ENCODE measurements at regions not wholly inside any gene's neighbourhood (a gene's known extent, or its start where the extent isn't known, plus 50 kb on each side); places are given as distances from the start of the nearest gene placed in this dataset.

DNA sequence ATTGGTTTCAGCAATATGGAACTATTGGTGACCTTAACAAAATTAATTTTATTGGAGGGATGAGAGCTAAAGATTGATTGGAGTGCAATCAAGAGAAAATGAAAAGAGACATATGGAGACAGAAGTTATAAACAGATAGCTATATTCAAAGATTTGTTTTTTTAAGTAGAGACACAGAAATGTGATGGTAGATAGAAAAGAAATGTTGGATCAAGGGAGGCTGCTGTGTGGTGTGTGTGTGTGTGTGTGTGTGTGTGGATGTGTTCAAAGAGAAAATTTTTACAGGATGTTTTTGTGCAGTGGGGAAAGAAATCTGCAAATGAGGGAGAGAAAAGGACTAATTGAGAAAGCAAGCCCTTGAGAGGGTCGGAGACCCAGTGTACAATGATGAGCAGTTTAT, 249.5 kb upstream of the SPHKAP start:
- TF ChIP-seq, protein P1, sequence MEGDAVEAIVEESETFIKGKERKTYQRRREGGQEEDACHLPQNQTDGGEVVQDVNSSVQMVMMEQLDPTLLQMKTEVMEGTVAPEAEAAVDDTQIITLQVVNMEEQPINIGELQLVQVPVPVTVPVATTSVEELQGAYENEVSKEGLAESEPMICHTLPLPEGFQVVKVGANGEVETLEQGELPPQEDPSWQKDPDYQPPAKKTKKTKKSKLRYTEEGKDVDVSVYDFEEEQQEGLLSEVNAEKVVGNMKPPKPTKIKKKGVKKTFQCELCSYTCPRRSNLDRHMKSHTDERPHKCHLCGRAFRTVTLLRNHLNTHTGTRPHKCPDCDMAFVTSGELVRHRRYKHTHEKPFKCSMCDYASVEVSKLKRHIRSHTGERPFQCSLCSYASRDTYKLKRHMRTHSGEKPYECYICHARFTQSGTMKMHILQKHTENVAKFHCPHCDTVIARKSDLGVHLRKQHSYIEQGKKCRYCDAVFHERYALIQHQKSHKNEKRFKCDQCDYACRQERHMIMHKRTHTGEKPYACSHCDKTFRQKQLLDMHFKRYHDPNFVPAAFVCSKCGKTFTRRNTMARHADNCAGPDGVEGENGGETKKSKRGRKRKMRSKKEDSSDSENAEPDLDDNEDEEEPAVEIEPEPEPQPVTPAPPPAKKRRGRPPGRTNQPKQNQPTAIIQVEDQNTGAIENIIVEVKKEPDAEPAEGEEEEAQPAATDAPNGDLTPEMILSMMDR (IDR thresholded peaks at IDR 0.05; ENCODE audit: low read length), result no peak
- TF ChIP-seq EZH2 (IDR thresholded peaks at IDR 0.05; ENCODE audit: borderline replicate concordance, low read length), result no peak
